ENCODE measurements at regions not wholly inside any gene's neighbourhood (a gene's known extent, or its start where the extent isn't known, plus 50 kb on each side); places are given as distances from the start of the nearest gene placed in this dataset.
A peak's percentile ranks its signal among the peaks of the same experiment; 100 is the strongest.

GRCh38 chr4:107216379-107216778, 180.3 kb upstream of the DKK2 start:
- no peaks in the 10 kb centered on the region for H3K9me3 Mint-ChIP-seq
- H3K36me3 Mint-ChIP-seq (ENCODE audit: low read depth): no peaks in the 10 kb centered on the region
- DNase-seq: no peak
- no peak overlapping the region for H3K4me3 Mint-ChIP-seq
- no peaks in the 10 kb centered on the region for H3K4me1 Mint-ChIP-seq
- no peak overlapping the region for H3K27ac Mint-ChIP-seq
- CTCF ChIA-PET: interaction anchor here (1.3 kb wide), 1 partner anchor 9 kb away, joined by 3 read pairs; no protein-coding TSS in a partner anchor
- no peaks in the 10 kb centered on the region for H3K27me3 Mint-ChIP-seq
- POLR2A ChIA-PET: no interaction called here

DNA sequence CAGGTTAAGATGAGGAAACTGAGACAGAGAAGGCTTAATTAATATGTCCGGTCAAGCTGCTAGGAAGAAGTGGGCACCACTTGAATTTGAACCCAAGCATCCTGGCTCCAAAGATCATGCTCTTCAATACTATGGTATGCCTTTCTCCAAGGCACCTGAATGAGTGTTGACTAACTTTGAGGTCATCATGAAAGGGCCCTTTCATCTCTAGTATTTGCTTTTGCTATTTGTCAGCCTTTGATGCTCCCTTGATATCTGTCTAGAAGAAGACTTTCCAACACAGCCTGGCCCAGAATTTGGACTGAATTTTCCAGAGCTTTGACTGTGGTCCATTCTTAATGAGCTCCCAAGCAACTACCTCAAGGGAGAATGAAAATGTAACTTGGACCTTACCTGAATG, 179.1 kb upstream of the DKK2 start:
- Mint-ChIP-seq H3K9me3 (no peaks in the 10 kb centered on the region), H3K4me3 (no peak overlapping the region), H3K27me3 (no peaks in the 10 kb centered on the region), H3K27ac (no peak overlapping the region), H3K4me1 (no peaks in the 10 kb centered on the region), H3K36me3 (ENCODE audit: low read depth) (no peaks in the 10 kb centered on the region)
- DNase-seq: no peak
- POLR2A ChIA-PET: no interaction called here
- CTCF ChIA-PET: interaction anchor here (1.3 kb wide), 1 partner anchor 11 kb away, joined by 3 read pairs; no protein-coding TSS in a partner anchor

- POLR2A ChIA-PET: no interaction called here
Observed at GRCh38 chr4:107213880-107214279, 177.8 kb upstream of the DKK2 start.

DNA sequence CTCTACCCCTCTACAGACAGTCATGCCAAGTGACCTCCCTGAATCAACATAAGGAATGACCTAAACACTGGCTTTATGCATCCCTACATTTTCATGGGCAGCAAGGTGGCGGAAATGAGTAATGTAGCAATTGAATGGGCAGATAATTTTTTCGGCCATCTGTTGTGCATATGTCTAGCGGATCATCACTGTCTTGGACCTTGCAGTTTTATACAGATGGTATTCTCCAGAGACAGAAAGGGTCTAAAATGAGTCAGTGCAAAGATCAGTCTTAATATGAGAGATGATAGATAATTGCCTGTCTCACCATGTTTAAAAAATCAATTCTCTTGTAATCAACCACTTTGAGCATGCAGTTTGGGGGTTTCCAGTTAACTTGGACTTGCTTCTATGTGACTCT, 177.3 kb upstream of the DKK2 start:
- no peak for DNase-seq
- ChIA-PET POLR2A (no interaction called here), CTCF (no interaction called here)
- Mint-ChIP-seq H3K4me3 (no peak overlapping the region), H3K27me3 (no peaks in the 10 kb centered on the region), H3K27ac (no peak overlapping the region), H3K4me1 (no peaks in the 10 kb centered on the region), H3K9me3 (no peaks in the 10 kb centered on the region), H3K36me3 (ENCODE audit: low read depth) (no peaks in the 10 kb centered on the region)

More at GRCh38 chr4:107213880-107214279, 177.8 kb upstream of the DKK2 start:
- no peak overlapping the region for H3K4me3 Mint-ChIP-seq
- no peak for DNase-seq
- no peak overlapping the region for H3K27ac Mint-ChIP-seq
- H3K4me1 Mint-ChIP-seq: no peaks in the 10 kb centered on the region
- H3K36me3 Mint-ChIP-seq (ENCODE audit: low read depth): no peaks in the 10 kb centered on the region
- H3K27me3 Mint-ChIP-seq: no peaks in the 10 kb centered on the region
- CTCF ChIA-PET: no interaction called here
- H3K9me3 Mint-ChIP-seq: no peaks in the 10 kb centered on the region

GRCh38 chr4:107212565-107212964, 176.5 kb upstream of the DKK2 start:
- CTCF ChIA-PET: no interaction called here
- Mint-ChIP-seq H3K4me1 (no peaks in the 10 kb centered on the region), H3K36me3 (ENCODE audit: low read depth) (no peaks in the 10 kb centered on the region), H3K4me3 (no peak overlapping the region), H3K27ac (no peak overlapping the region), H3K27me3 (no peaks in the 10 kb centered on the region), H3K9me3 (no peaks in the 10 kb centered on the region)
- DNase-seq: no peak
- POLR2A ChIA-PET: no interaction called here

GRCh38 chr4:107210450-107211239, 174.5 kb upstream of the DKK2 start:
- ChIA-PET CTCF (no interaction called here), POLR2A (no interaction called here)
- no peak overlapping the region for H3K27ac Mint-ChIP-seq
- H3K4me1 Mint-ChIP-seq: no peaks in the 10 kb centered on the region
- no peaks in the 10 kb centered on the region for H3K9me3 Mint-ChIP-seq
- no peak overlapping the region for H3K4me3 Mint-ChIP-seq
- H3K36me3 Mint-ChIP-seq (ENCODE audit: low read depth): no peaks in the 10 kb centered on the region
- no peak for DNase-seq
- no peaks in the 10 kb centered on the region for H3K27me3 Mint-ChIP-seq

GRCh38 chr4:107203733-107204132, 167.6 kb upstream of the DKK2 start:
- Mint-ChIP-seq H3K36me3 (ENCODE audit: low read depth) (no peaks in the 10 kb centered on the region), H3K27me3 (no peaks in the 10 kb centered on the region), H3K4me1 (no peaks in the 10 kb centered on the region), H3K27ac (no peak overlapping the region), H3K4me3 (no peak overlapping the region), H3K9me3 (no peaks in the 10 kb centered on the region)
- POLR2A ChIA-PET: no interaction called here
- CTCF ChIA-PET: no interaction called here
- DNase-seq: no peak

DNA sequence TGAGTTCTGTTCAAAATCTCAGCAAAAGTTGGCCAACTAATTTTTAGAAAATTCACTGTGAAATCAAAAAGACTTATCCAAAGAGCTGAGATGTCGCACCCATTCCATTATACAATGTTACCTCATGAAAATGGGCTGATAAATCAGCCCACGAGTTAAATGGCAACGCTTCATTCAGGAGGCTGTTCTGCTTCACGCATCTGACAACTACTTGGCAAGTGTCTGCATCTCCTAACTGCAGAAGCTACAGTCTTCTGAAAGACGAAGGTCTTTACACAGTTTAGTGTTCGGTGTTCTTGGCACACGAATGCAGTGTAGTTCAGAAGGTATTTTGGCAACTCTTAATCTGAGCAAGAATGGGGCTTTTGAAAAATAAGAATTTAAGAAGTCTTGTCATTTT, 166.6 kb upstream of the DKK2 start:
- Mint-ChIP-seq H3K9me3 (no peaks in the 10 kb centered on the region), H3K27ac (no peak overlapping the region), H3K4me1 (no peaks in the 10 kb centered on the region)

DNA sequence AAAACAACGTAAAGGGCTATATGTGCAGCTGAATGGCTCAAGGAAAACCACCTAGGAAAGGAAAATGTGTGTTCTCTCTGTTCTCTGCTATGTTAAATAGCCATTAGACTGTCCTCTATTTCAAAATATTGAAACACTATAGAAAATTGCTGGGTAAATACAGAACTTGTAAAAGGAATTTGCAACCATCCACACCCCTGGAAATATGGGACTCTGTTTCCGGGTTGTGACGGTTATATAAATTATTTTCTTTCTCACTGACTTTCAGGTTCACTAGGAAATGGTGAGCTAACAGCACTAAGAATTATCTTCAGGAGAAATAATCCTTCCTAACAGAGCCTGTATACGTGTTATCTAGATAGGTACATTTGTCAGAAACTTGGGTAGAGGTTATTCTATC, 161.0 kb upstream of the DKK2 start:
- no peaks in the 10 kb centered on the region for H3K36me3 Mint-ChIP-seq (ENCODE audit: low read depth)
- H3K9me3 Mint-ChIP-seq: no peaks in the 10 kb centered on the region
- ChIA-PET POLR2A (no interaction called here), CTCF (no interaction called here)
- DNase-seq: no peak
- H3K27me3 Mint-ChIP-seq: no peaks in the 10 kb centered on the region
- H3K4me1 Mint-ChIP-seq: no peaks in the 10 kb centered on the region
- H3K27ac Mint-ChIP-seq: no peak overlapping the region
- H3K4me3 Mint-ChIP-seq: no peak overlapping the region

More for the DNA sequence above, 166.6 kb upstream of the DKK2 start:
- ChIA-PET CTCF (no interaction called here), POLR2A (no interaction called here)
- H3K4me3 Mint-ChIP-seq: no peak overlapping the region
- DNase-seq: no peak
- no peaks in the 10 kb centered on the region for H3K36me3 Mint-ChIP-seq (ENCODE audit: low read depth)
- no peaks in the 10 kb centered on the region for H3K27me3 Mint-ChIP-seq

GRCh38 chr4:107196312-107196711, 160.2 kb upstream of the DKK2 start:
- CTCF ChIA-PET: no interaction called here
- no peaks in the 10 kb centered on the region for H3K4me1 Mint-ChIP-seq

GRCh38 chr4:107194005-107194404, 157.9 kb upstream of the DKK2 start:
- Mint-ChIP-seq H3K4me1 (no peaks in the 10 kb centered on the region), H3K27me3 (no peaks in the 10 kb centered on the region), H3K27ac (no peak overlapping the region), H3K4me3 (no peak overlapping the region), H3K9me3 (no peaks in the 10 kb centered on the region), H3K36me3 (ENCODE audit: low read depth) (no peaks in the 10 kb centered on the region)
- ChIA-PET POLR2A (no interaction called here), CTCF (interaction anchor here (1.1 kb wide), 1 partner anchor 41 kb away, joined by 3 read pairs; no protein-coding TSS in a partner anchor)
- no peak for DNase-seq

More at GRCh38 chr4:107196312-107196711, 160.2 kb upstream of the DKK2 start:
- Mint-ChIP-seq H3K4me3 (no peak overlapping the region), H3K27me3 (no peaks in the 10 kb centered on the region), H3K9me3 (no peaks in the 10 kb centered on the region), H3K36me3 (ENCODE audit: low read depth) (no peaks in the 10 kb centered on the region), H3K27ac (no peak overlapping the region)
- POLR2A ChIA-PET: no interaction called here
- DNase-seq: no peak

- no peak for DNase-seq
- H3K36me3 Mint-ChIP-seq (ENCODE audit: low read depth): no peaks in the 10 kb centered on the region
- no peak overlapping the region for H3K4me3 Mint-ChIP-seq
- H3K27ac Mint-ChIP-seq: no peak overlapping the region
- H3K9me3 Mint-ChIP-seq: no peaks in the 10 kb centered on the region
- POLR2A ChIA-PET: no interaction called here
- CTCF ChIA-PET: no interaction called here
- H3K27me3 Mint-ChIP-seq: no peaks in the 10 kb centered on the region
- no peaks in the 10 kb centered on the region for H3K4me1 Mint-ChIP-seq
Observed at GRCh38 chr4:107192601-107193000, 156.5 kb upstream of the DKK2 start.

GRCh38 chr4:107187091-107187490, 151.0 kb upstream of the DKK2 start:
- CTCF ChIA-PET: no interaction called here
- H3K4me1 Mint-ChIP-seq: no peaks in the 10 kb centered on the region
- no peak for DNase-seq
- no peak overlapping the region for H3K4me3 Mint-ChIP-seq
- H3K27me3 Mint-ChIP-seq: no peaks in the 10 kb centered on the region
- H3K9me3 Mint-ChIP-seq: no peaks in the 10 kb centered on the region
- no peak overlapping the region for H3K27ac Mint-ChIP-seq
- POLR2A ChIA-PET: no interaction called here
- H3K36me3 Mint-ChIP-seq (ENCODE audit: low read depth): no peaks in the 10 kb centered on the region

DNA sequence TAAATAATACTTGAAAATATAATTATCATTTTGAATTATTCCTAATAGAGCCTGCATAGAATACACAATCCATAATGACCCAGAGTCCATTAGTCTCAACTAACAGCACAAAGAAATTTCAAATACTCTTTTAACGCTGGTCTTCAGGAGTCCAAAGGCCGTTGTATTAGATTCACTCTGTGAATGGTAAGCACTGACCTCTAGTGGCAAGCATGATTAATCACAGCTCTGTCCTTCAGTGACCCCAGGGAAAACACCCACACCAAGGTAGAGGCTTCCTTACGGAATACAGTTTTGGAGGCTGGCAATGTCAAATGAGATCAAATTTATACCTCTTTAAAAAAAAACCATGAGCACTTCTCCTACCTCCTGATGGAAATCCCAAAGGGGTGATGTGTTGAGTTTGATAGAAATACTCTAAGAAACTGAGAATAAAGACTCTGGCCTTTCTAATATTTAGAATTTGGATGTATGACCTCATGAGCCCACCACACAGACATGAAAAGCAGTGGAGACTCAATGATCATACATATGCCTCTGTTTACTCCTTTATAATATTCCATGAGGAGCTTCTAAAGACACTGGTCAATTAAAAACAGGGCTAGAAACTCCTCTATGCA, 147.2 kb upstream of the DKK2 start:
- ChIA-PET CTCF (no interaction called here), POLR2A (no interaction called here)
- Mint-ChIP-seq H3K4me1 (no peaks in the 10 kb centered on the region), H3K9me3 (no peaks in the 10 kb centered on the region), H3K4me3 (no peak overlapping the region), H3K27ac (no peak overlapping the region), H3K36me3 (ENCODE audit: low read depth) (no peaks in the 10 kb centered on the region), H3K27me3 (peaks cover 2% of the 10 kb centered on the region)
- DNase-seq: peak; percentile 10
